NCI-H526 (cell line): ENCODE measurements at regions not wholly inside any gene's neighbourhood (a gene's known extent, or its start where the extent isn't known, plus 50 kb on each side); places are given as distances from the start of the nearest gene placed in this dataset.
"Not testable (repeated sequence)": the region's sequence is repeated elsewhere in the genome, so short reads cannot be mapped to it uniquely, and the experiment has no call there.

ENCODE experiments used
- DNase-seq, 2 experiments: peaks; one replicate each; lab custom pipeline; 2025; lab: John Stamatoyannopoulos, UW

GRCh38 chr4:28402751-28403150, 1542.1 kb downstream of the STIM2 start:
- no peak for DNase-seq

- no peak for DNase-seq
Measured at GRCh38 chr4:28421221-28421620, 1560.6 kb downstream of the STIM2 start.

GRCh38 chr4:28426251-28426650, 1565.6 kb downstream of the STIM2 start:
- no peak for DNase-seq

GRCh38 chr4:28427306-28428085, 1566.9 kb downstream of the STIM2 start:
- no peak for DNase-seq

GRCh38 chr4:28432348-28433025, 1571.8 kb downstream of the STIM2 start:
- no peak for DNase-seq

GRCh38 chr4:28435314-28435713, 1574.7 kb downstream of the STIM2 start:
- DNase-seq: no peak

- DNase-seq: no peak
Measured at GRCh38 chr4:28436191-28437080, 1575.8 kb downstream of the STIM2 start.

GRCh38 chr4:28443371-28443770, 1582.7 kb downstream of the STIM2 start:
- no peak for DNase-seq

- DNase-seq: peak in 1 of 2 experiments; percentile 1
Measured at GRCh38 chr4:28443801-28444412, 1583.3 kb downstream of the STIM2 start.

GRCh38 chr4:28444886-28445496, 1584.3 kb downstream of the STIM2 start:
- no peak for DNase-seq

GRCh38 chr4:28449085-28449484, 1588.4 kb downstream of the STIM2 start:
- DNase-seq: no peak

- no peak for DNase-seq
Measured at GRCh38 chr4:28451346-28451745, 1590.7 kb downstream of the STIM2 start.

- DNase-seq: no peak
Measured at GRCh38 chr4:28462766-28463700, 1602.4 kb downstream of the STIM2 start.

- DNase-seq: no peak
Measured at GRCh38 chr4:28464823-28465222, 1604.2 kb downstream of the STIM2 start.

- not testable (repeated sequence) for DNase-seq
Measured at GRCh38 chr4:28466886-28467285, 1606.2 kb downstream of the STIM2 start.

- DNase-seq: no peak
Measured at GRCh38 chr4:28469387-28469786, 1608.7 kb downstream of the STIM2 start.

GRCh38 chr4:28469886-28470285, 1609.2 kb downstream of the STIM2 start:
- DNase-seq: no peak

GRCh38 chr4:28475381-28475780, 1614.7 kb downstream of the STIM2 start:
- no peak for DNase-seq

GRCh38 chr4:28479666-28480065, 1619.0 kb downstream of the STIM2 start:
- DNase-seq: no peak

GRCh38 chr4:28481565-28481964, 1620.9 kb downstream of the STIM2 start:
- peak in 1 of 2 experiments; percentile 4 for DNase-seq
